Immature natural killer cell (primary cell): ENCODE measurements at regions not wholly inside any gene's neighbourhood (a gene's known extent, or its start where the extent isn't known, plus 50 kb on each side); places are given as distances from the start of the nearest gene placed in this dataset.

ENCODE experiments used
- DNase-seq, 3 donors: peaks; one replicate each; pipeline ENCODE4 v3.0.0; 2022; ENCODE audit warnings: mixed read lengths in 1 of 3
- H3K27ac Mint-ChIP-seq, 6 donors: one replicate each; pipeline ENCODE4 v1.8.0; 2020; ENCODE audit warnings: mixed read lengths in 6 of 6, mild to moderate bottlenecking in 5 of 6, inconsistent platforms in 4 of 6, moderate library complexity in 3 of 6
- H3K27me3 Mint-ChIP-seq, 3 donors: one replicate each; pipeline ENCODE4 v1.8.0; 2020 to 2021; ENCODE audit warnings: low read depth in 3 of 3, mild to moderate bottlenecking in 3 of 3, mixed read lengths in 3 of 3, moderate library complexity in 3 of 3, inconsistent platforms in 1 of 3
- H3K36me3 Mint-ChIP-seq, 3 donors: one replicate each; pipeline ENCODE4 v1.8.0; 2020; ENCODE audit warnings: mixed read lengths in 3 of 3, inconsistent platforms in 2 of 3, mild to moderate bottlenecking in 2 of 3
- H3K4me1 Mint-ChIP-seq, 2 donors: one replicate each; pipeline ENCODE4 v1.8.0; 2020; ENCODE audit warnings: inconsistent platforms in 2 of 2, mild to moderate bottlenecking in 2 of 2, mixed read lengths in 2 of 2, moderate library complexity in 1 of 2
- H3K4me3 Mint-ChIP-seq, 5 donors: one replicate each; pipeline ENCODE4 v1.8.0; 2020; ENCODE audit warnings: mild to moderate bottlenecking in 5 of 5, mixed read lengths in 5 of 5, inconsistent platforms in 3 of 5, moderate library complexity in 3 of 5
- H3K9me3 Mint-ChIP-seq, 6 donors: one replicate each; pipeline ENCODE4 v1.8.0; 2020; ENCODE audit warnings: mild to moderate bottlenecking in 6 of 6, mixed read lengths in 6 of 6, inconsistent platforms in 4 of 6, moderate library complexity in 3 of 6

DNA sequence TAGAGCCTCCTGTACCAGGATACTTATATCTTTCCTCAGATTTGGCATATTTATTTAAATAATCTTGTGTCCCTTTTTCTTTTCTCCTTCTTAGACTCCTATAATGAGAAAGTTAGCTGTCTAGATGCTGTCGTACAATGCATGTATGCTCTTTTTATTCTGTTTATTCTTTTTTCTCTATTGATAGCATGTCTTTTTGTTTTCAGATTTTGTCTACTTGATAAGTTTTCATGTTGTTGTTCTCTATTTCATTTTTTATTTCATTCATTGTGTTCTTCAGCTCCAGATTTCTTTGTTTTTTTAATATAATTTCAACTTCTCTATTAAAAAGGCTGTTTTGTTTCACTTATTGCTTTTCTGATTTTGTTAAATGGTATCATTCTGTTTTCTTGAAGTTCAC, 674.3 kb upstream of the POU3F3 start:
- peaks cover 5 to 42% (median 18%) of the 10 kb centered on the region in 6 donors for H3K9me3 Mint-ChIP-seq
- no peaks in the 10 kb centered on the region for H3K36me3 Mint-ChIP-seq
- no peak overlapping the region for H3K4me3 Mint-ChIP-seq
- peaks cover 0 to 3% (median 0%) of the 10 kb centered on the region in 3 donors for H3K27me3 Mint-ChIP-seq
- no peaks in the 10 kb centered on the region for H3K4me1 Mint-ChIP-seq
- no peak for DNase-seq
- H3K27ac Mint-ChIP-seq = no peak overlapping the region

GRCh38 chr2:104200533-104201168, 653.3 kb upstream of the POU3F3 start:
- Mint-ChIP-seq H3K4me1 (no peaks in the 10 kb centered on the region), H3K27ac (no peak overlapping the region), H3K36me3 (no peaks in the 10 kb centered on the region), H3K4me3 (no peak overlapping the region), H3K9me3 (peaks cover 2 to 25% (median 4%) of the 10 kb centered on the region in 6 donors), H3K27me3 (peaks cover 0 to 2% (median 0%) of the 10 kb centered on the region in 3 donors)
- DNase-seq = no peak

GRCh38 chr2:104213758-104214157, 640.2 kb upstream of the POU3F3 start:
- peaks cover under 1 to 33% (median 6%) of the 10 kb centered on the region in 6 donors for H3K9me3 Mint-ChIP-seq
- H3K27me3 Mint-ChIP-seq = peaks cover 0 to 3% (median 1%) of the 10 kb centered on the region in 3 donors
- H3K4me1 Mint-ChIP-seq = no peaks in the 10 kb centered on the region
- no peak overlapping the region for H3K27ac Mint-ChIP-seq
- no peak for DNase-seq
- no peak overlapping the region for H3K4me3 Mint-ChIP-seq
- peaks cover 0 to 4% (median 0%) of the 10 kb centered on the region in 3 donors for H3K36me3 Mint-ChIP-seq

DNA sequence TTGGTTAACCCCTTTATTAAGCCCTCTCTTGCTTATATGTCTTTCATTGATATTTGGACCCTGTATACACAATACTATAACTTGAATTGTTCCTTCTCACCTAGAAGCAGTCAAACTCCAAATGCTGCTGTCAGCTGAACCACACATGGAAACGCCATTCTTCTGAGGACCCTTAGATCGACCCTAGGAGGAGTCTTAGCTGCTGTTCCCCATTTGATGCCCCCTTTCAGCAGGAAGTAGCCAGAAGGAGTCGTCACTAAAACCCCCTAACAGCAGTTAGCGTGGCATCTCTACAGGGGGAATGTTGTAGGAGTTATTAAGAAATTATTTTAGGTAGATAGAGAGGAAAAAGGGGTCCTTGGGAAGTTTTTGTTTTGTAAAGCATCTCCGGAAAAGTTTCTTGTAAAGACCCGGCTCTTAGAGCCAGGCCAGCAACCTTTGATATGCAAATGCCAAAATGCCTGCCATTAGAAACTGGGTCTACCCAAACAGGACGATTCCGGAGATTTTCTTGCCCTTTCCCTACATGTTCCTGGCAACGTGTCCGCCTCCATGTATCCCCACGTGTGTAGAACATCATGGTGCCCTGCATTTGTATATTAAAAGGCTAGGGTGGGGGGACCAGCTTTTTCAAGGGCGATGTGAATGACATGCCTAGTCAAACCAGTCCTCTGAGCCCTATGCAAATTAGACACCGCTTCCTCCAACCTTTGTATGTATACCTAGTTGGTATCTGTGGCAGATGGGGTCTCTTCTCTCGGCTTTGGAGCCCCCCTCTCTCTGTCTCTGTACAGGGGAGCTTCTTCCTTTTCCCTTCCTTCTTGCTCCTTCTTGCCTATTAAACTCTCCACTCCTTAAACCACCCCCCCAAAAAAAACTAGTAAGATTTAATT, 638.4 kb upstream of the POU3F3 start:
- H3K4me3 Mint-ChIP-seq = no peak overlapping the region
- no peaks in the 10 kb centered on the region for H3K4me1 Mint-ChIP-seq
- H3K36me3 Mint-ChIP-seq = peaks cover 0 to 4% (median 0%) of the 10 kb centered on the region in 3 donors
- DNase-seq = no peak
- peaks cover 4 to 33% (median 8%) of the 10 kb centered on the region in 6 donors for H3K9me3 Mint-ChIP-seq
- peaks cover 0 to 3% (median 1%) of the 10 kb centered on the region in 3 donors for H3K27me3 Mint-ChIP-seq
- H3K27ac Mint-ChIP-seq = no peak overlapping the region

DNA sequence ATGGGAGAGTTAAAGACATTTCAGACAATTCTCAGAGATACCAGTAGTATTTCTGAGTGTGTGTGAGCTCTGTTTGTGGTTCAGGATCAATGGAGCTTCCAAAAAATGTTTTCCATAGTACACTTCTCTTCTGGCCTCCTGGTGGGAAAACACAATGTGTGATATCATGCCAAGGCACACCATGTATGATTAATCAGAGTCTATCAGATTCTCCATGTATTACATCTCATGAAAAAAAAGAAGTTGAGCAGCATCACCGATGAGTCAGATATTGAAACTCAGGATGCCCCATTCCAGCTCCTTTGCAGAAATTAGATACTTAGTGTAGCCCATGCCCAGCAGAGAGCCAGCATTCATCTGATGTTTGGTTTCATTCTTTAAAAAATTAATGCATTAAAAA, 620.3 kb upstream of the POU3F3 start:
- Mint-ChIP-seq H3K4me1 (no peaks in the 10 kb centered on the region), H3K9me3 (peaks cover 3 to 51% (median 18%) of the 10 kb centered on the region in 6 donors), H3K36me3 (no peaks in the 10 kb centered on the region), H3K27me3 (peaks cover 0 to 3% (median 0%) of the 10 kb centered on the region in 3 donors), H3K4me3 (no peak overlapping the region), H3K27ac (no peak overlapping the region)
- no peak for DNase-seq

- H3K9me3 Mint-ChIP-seq = peaks cover 18 to 58% (median 30%) of the 10 kb centered on the region in 6 donors
- no peak for DNase-seq
- H3K27ac Mint-ChIP-seq = no peak overlapping the region
- no peaks in the 10 kb centered on the region for H3K4me1 Mint-ChIP-seq
- peaks cover 0 to 5% (median 0%) of the 10 kb centered on the region in 3 donors for H3K27me3 Mint-ChIP-seq
- H3K36me3 Mint-ChIP-seq = no peaks in the 10 kb centered on the region
- no peak overlapping the region for H3K4me3 Mint-ChIP-seq
Measured at GRCh38 chr2:104236491-104236890, 617.4 kb upstream of the POU3F3 start.

GRCh38 chr2:104240984-104241383, 612.9 kb upstream of the POU3F3 start:
- Mint-ChIP-seq H3K27ac (no peak overlapping the region), H3K9me3 (peaks cover 19 to 53% (median 25%) of the 10 kb centered on the region in 6 donors), H3K4me3 (no peak overlapping the region), H3K4me1 (no peaks in the 10 kb centered on the region), H3K36me3 (no peaks in the 10 kb centered on the region), H3K27me3 (peaks cover 0 to 5% (median 0%) of the 10 kb centered on the region in 3 donors)
- DNase-seq = no peak

GRCh38 chr2:104249629-104250028, 604.3 kb upstream of the POU3F3 start:
- Mint-ChIP-seq H3K9me3 (peaks cover 2 to 38% (median 10%) of the 10 kb centered on the region in 6 donors), H3K36me3 (no peaks in the 10 kb centered on the region), H3K27me3 (no peaks in the 10 kb centered on the region), H3K4me3 (no peak overlapping the region), H3K4me1 (no peaks in the 10 kb centered on the region), H3K27ac (no peak overlapping the region)
- DNase-seq = no peak

DNA sequence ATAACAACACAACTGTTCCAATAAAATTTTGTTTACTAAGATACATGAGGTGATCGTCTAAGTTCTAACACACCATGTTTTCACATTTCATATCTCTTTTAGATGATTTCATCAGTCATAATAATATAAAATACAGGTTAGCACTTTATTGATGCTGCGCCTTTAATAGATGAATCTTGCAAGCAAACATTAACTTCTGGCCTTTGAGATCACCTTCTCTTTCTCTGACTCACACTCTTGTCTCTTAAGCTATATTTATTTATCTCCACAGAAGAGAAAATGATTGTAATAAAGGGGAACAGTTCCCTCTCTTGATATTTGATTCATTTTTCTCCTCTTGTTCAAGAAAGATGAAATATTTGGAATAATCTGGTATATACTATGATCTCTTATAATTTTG, 603.3 kb upstream of the POU3F3 start:
- Mint-ChIP-seq H3K27ac (no peak overlapping the region), H3K4me1 (no peaks in the 10 kb centered on the region), H3K4me3 (no peak overlapping the region), H3K27me3 (peaks cover 0 to 1% (median 0%) of the 10 kb centered on the region in 3 donors), H3K9me3 (peaks cover 2 to 40% (median 10%) of the 10 kb centered on the region in 6 donors), H3K36me3 (no peaks in the 10 kb centered on the region)
- DNase-seq = no peak

GRCh38 chr2:104254017-104254416, 599.9 kb upstream of the POU3F3 start:
- Mint-ChIP-seq H3K4me1 (no peaks in the 10 kb centered on the region), H3K36me3 (no peaks in the 10 kb centered on the region), H3K27me3 (peaks cover 0 to 1% (median 0%) of the 10 kb centered on the region in 3 donors), H3K4me3 (no peak overlapping the region), H3K9me3 (peaks cover 2 to 54% (median 20%) of the 10 kb centered on the region in 6 donors), H3K27ac (no peak overlapping the region)
- no peak for DNase-seq

GRCh38 chr2:104262714-104263113, 591.2 kb upstream of the POU3F3 start:
- Mint-ChIP-seq H3K27ac (no peak overlapping the region), H3K9me3 (peaks cover 22 to 73% (median 44%) of the 10 kb centered on the region in 6 donors), H3K4me1 (no peaks in the 10 kb centered on the region), H3K4me3 (no peak overlapping the region), H3K27me3 (no peaks in the 10 kb centered on the region), H3K36me3 (peaks cover 0 to 5% (median 3%) of the 10 kb centered on the region in 3 donors)
- DNase-seq = no peak

GRCh38 chr2:104279646-104280045, 574.3 kb upstream of the POU3F3 start:
- Mint-ChIP-seq H3K36me3 (peaks cover 0 to 5% (median 0%) of the 10 kb centered on the region in 3 donors), H3K27ac (no peak overlapping the region), H3K4me3 (no peak overlapping the region), H3K9me3 (peaks cover 4 to 28% (median 10%) of the 10 kb centered on the region in 6 donors), H3K4me1 (no peaks in the 10 kb centered on the region), H3K27me3 (peaks cover 2 to 3% (median 2%) of the 10 kb centered on the region in 3 donors)
- no peak for DNase-seq

DNA sequence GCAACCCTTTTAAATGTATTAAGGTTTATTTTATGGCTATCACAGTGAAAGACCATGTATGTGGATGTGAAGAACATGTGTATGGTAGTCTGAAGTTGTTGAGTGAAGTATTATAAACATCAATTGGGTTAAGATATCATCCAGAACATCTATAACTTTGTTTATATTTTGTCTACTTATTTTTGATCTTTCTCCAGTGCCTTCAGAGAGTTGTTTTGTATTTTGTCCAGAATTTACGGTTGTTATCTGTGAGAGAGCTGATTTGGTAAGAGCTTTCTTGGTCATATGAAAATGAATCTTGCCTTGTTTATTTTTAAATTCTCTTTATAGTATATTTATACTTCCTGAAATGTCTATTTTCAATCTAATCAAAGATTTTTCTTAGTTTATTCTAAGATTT, 573.7 kb upstream of the POU3F3 start:
- peaks cover 0 to 5% (median 0%) of the 10 kb centered on the region in 3 donors for H3K36me3 Mint-ChIP-seq
- no peak overlapping the region for H3K27ac Mint-ChIP-seq
- DNase-seq = no peak
- H3K9me3 Mint-ChIP-seq = peaks cover 5 to 30% (median 11%) of the 10 kb centered on the region in 6 donors
- no peaks in the 10 kb centered on the region for H3K4me1 Mint-ChIP-seq
- peaks cover 2 to 3% (median 2%) of the 10 kb centered on the region in 3 donors for H3K27me3 Mint-ChIP-seq
- no peak overlapping the region for H3K4me3 Mint-ChIP-seq

DNA sequence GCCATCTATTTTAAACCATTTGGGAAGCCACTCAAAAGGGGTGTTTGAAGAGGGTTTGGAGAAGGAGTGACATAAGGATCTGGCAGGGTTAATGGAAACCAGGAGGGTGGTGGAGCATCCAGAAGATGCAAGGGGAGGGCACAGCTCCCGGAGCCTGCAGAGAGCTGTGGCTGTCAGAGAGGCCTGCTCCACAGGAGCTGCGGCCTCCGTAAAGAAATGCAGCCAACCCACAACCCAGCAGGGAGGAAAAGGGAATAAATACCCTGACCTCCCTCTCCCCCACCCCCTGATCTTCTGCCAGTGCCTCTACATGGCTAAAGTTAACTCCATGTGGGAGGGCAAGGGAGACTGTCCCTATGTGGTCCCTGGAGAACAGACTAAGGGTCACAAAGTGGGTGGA, 567.1 kb upstream of the POU3F3 start:
- Mint-ChIP-seq H3K9me3 (peaks cover 3 to 32% (median 8%) of the 10 kb centered on the region in 6 donors), H3K27ac (no peak overlapping the region), H3K4me1 (no peaks in the 10 kb centered on the region), H3K4me3 (no peak overlapping the region), H3K36me3 (peaks cover 0 to 11% (median 0%) of the 10 kb centered on the region in 3 donors), H3K27me3 (no peaks in the 10 kb centered on the region)
- DNase-seq = no peak
